GM12872 (cell line): ENCODE measurements at regions not wholly inside any gene's neighbourhood (a gene's known extent, or its start where the extent isn't known, plus 50 kb on each side); places are given as distances from the start of the nearest gene placed in this dataset.

ENCODE experiments used
- TF ChIP-seq, protein P1 (sequence below): IDR thresholded peaks from 3 replicates; pipeline ENCODE4 v1.5.1; 2011; ENCODE audit warnings: low read depth, mild to moderate bottlenecking, low read length, moderate library complexity; ENCODE audit not compliant: insufficient read depth

DNA sequence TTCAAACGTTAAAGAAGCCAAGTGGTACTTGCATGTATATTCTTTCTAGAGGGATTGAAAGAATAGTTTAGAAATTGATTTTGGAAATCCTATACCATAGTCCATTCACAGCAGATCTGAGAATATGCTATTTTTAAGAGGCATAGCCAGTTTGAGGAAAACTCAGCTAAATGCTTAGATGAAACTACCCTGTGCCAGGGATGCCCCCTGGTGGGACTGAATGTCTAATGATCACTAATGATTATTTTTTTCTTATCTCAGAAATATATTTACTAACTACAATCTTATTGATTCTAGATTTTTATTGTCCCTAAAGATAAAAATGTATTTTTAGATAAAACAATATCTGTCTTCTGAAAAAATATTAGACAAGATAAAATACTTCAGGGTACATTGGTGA, 844.9 kb upstream of the PHF14 start:
- TF ChIP-seq, protein P1, sequence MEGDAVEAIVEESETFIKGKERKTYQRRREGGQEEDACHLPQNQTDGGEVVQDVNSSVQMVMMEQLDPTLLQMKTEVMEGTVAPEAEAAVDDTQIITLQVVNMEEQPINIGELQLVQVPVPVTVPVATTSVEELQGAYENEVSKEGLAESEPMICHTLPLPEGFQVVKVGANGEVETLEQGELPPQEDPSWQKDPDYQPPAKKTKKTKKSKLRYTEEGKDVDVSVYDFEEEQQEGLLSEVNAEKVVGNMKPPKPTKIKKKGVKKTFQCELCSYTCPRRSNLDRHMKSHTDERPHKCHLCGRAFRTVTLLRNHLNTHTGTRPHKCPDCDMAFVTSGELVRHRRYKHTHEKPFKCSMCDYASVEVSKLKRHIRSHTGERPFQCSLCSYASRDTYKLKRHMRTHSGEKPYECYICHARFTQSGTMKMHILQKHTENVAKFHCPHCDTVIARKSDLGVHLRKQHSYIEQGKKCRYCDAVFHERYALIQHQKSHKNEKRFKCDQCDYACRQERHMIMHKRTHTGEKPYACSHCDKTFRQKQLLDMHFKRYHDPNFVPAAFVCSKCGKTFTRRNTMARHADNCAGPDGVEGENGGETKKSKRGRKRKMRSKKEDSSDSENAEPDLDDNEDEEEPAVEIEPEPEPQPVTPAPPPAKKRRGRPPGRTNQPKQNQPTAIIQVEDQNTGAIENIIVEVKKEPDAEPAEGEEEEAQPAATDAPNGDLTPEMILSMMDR: no peak

GRCh38 chr7:10138087-10138854, 835.4 kb upstream of the PHF14 start:
- TF ChIP-seq, protein P1: no peak

GRCh38 chr7:10146271-10146670, 827.4 kb upstream of the PHF14 start:
- TF ChIP-seq, protein P1: no peak

DNA sequence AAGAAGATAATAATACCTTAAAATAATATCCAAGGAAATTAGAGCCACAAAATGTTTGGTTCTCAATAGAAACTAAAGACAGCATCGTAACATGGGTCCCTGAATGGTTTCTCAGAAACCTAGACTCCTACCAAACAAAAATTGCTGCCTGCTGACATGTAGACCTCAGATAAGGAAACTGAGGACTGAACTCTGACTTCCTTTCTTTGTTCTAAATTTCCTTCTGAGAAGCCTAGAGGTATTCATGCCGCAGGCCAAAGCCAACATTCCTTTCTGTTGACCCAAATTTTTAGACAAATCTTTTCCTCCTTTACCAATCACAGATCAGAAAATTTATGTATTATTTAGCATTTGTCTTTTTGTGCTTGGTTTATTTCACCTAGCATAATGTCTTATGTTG, 816.7 kb upstream of the PHF14 start:
- TF ChIP-seq, protein P1: no peak

GRCh38 chr7:10181996-10182395, 791.7 kb upstream of the PHF14 start:
- TF ChIP-seq, protein P1: no peak

DNA sequence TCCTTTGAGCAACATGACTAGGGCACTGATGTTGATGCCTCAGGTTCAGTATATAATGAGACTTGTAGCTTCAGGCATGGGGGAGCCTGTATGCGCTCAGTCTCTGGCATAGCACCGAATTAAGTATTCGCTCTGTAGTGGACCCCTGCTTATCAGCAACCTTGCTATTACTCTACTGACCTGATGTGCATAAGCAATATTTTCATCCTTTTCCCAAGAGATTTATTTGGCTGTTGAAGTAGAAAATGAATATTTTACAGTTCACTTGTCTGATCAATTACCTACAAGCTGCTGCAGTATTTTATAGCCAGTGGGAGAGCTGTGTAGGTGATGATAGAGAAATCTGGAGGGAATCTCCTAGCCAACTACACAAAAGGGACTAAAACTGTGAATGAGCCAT, 781.6 kb upstream of the PHF14 start:
- TF ChIP-seq, protein P1: no peak

DNA sequence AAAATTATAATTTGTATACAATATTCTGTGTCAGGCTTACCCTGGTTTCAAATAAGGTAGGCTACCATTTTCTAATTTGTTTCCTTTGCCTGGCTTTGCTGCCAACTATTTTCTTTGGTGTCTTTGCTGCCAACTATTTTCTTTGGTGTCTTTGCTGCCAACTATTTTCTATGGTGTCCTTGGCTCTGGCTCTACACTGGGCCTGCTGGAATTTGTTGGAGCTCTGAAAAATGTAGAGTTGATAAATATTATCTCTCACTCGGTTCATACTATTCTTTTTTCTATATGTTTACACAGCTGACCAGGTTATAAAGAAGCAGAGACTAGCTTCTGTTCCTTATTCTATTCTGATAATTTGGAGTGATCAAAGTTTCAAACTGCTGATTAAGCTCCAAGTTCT, 768.0 kb upstream of the PHF14 start:
- TF ChIP-seq, protein P1: no peak
